ENCODE measurements at regions not wholly inside any gene's neighbourhood (a gene's known extent, or its start where the extent isn't known, plus 50 kb on each side); places are given as distances from the start of the nearest gene placed in this dataset.

DNA sequence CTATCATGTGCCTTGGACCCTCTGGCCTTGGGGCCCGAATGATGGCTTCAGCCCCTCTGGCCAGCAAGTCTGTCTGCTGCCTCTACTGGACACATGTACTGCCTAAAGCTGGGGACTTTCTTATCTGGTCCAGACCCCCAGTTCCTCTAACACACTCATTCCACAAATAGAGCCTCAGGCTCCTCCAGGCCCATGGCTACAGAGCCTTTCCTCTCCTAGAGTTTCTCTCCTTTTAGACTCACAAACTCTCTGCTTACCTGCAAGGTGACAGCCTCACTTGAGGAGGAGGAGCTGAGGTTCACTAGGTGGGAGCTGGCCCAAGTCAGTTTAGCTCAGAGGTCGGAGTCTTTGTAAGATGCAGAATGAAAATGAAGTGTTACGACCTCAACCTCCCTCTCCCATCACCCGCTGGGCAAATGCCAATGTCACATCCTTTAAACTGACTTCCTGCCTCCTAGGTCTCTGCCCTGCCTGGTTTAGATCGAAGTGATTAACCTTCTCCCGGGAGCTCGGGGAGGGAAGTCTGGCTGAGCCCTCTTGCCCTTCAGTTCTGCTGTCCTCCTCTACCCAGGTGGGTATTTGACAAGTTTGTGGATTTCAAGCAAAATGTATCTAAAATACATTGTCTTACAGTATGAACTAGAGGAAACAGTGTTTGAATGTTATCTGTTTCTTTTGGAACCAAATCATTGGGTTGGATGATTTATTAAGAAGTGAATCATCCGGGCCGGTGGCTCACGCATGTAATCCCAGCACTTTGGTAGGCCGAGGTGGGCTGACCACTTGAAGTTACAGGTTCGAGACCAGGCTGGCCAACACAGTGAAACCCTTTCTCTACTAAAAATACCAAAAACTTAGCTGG lies 71.9 kb upstream of the TNS3 start:
- TF ChIP-seq, protein P1, sequence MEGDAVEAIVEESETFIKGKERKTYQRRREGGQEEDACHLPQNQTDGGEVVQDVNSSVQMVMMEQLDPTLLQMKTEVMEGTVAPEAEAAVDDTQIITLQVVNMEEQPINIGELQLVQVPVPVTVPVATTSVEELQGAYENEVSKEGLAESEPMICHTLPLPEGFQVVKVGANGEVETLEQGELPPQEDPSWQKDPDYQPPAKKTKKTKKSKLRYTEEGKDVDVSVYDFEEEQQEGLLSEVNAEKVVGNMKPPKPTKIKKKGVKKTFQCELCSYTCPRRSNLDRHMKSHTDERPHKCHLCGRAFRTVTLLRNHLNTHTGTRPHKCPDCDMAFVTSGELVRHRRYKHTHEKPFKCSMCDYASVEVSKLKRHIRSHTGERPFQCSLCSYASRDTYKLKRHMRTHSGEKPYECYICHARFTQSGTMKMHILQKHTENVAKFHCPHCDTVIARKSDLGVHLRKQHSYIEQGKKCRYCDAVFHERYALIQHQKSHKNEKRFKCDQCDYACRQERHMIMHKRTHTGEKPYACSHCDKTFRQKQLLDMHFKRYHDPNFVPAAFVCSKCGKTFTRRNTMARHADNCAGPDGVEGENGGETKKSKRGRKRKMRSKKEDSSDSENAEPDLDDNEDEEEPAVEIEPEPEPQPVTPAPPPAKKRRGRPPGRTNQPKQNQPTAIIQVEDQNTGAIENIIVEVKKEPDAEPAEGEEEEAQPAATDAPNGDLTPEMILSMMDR (conservative IDR thresholded peaks at IDR 0.05; ENCODE audit: low read depth, low read length) = no peak
- TF ChIP-seq CEBPB (IDR thresholded peaks at IDR 0.05; ENCODE audit: low read depth, low read length) (no peak), CHD1 (IDR thresholded peaks at IDR 0.05; ENCODE audit: low read depth, low read length) (no peak), POLR2A (IDR thresholded peaks at IDR 0.05; ENCODE audit: low read depth, low read length) (no peak), SMC3 (IDR thresholded peaks at IDR 0.05; ENCODE audit: low read depth, low read length) (no peak), RCOR1 (IDR thresholded peaks at IDR 0.05; ENCODE audit: insufficient replicate concordance, low read length) (no peak), RFX5 (IDR thresholded peaks at IDR 0.05; ENCODE audit: low read depth, low read length) (no peak), RAD21 (IDR thresholded peaks at IDR 0.05; ENCODE audit: low read length) (no peak), MXI1 (IDR thresholded peaks at IDR 0.05; ENCODE audit: borderline replicate concordance, low read depth, low read length) (no peak), BHLHE40 (IDR thresholded peaks at IDR 0.05; ENCODE audit: low read depth, low read length) (no peak)
- TF ChIP-seq, protein P2, sequence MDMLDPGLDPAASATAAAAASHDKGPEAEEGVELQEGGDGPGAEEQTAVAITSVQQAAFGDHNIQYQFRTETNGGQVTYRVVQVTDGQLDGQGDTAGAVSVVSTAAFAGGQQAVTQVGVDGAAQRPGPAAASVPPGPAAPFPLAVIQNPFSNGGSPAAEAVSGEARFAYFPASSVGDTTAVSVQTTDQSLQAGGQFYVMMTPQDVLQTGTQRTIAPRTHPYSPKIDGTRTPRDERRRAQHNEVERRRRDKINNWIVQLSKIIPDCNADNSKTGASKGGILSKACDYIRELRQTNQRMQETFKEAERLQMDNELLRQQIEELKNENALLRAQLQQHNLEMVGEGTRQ (IDR thresholded peaks at IDR 0.05; ENCODE audit: low read depth, low read length) = no peak
- TF ChIP-seq, protein P3, sequence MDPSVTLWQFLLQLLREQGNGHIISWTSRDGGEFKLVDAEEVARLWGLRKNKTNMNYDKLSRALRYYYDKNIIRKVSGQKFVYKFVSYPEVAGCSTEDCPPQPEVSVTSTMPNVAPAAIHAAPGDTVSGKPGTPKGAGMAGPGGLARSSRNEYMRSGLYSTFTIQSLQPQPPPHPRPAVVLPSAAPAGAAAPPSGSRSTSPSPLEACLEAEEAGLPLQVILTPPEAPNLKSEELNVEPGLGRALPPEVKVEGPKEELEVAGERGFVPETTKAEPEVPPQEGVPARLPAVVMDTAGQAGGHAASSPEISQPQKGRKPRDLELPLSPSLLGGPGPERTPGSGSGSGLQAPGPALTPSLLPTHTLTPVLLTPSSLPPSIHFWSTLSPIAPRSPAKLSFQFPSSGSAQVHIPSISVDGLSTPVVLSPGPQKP (IDR thresholded peaks at IDR 0.05; ENCODE audit: borderline replicate concordance, low read depth, low read length) = no peak
